CD4-positive, alpha-beta T cell treated with Interleukin-6 for 4 hours (primary cell): ENCODE measurements at regions not wholly inside any gene's neighbourhood (a gene's known extent, or its start where the extent isn't known, plus 50 kb on each side); places are given as distances from the start of the nearest gene placed in this dataset.

ENCODE experiments used
- DNase-seq: peaks from one replicate; pipeline ENCODE4 v3.0.0-alpha.2; 2020; ENCODE audit warnings: mixed read lengths

- no peak for DNase-seq
Observed at GRCh38 chr3:16118396-16118795, 56.1 kb upstream of the GALNT15 start.

- DNase-seq, result no peak
Observed at GRCh38 chr3:16119887-16120286, 54.6 kb upstream of the GALNT15 start.

- DNase-seq, result no peak
Observed at GRCh38 chr3:16121391-16121790, 53.1 kb upstream of the GALNT15 start.

- DNase-seq, result no peak
Observed at GRCh38 chr3:16122155-16122554, 52.3 kb upstream of the GALNT15 start.

GRCh38 chr3:16122661-16123060 is 51.8 kb upstream of the GALNT15 start:
- no peak for DNase-seq

GRCh38 chr3:16124636-16125035 is 49.8 kb upstream of the GALNT15 start:
- no peak for DNase-seq
